ENCODE measurements at regions not wholly inside any gene's neighbourhood (a gene's known extent, or its start where the extent isn't known, plus 50 kb on each side); places are given as distances from the start of the nearest gene placed in this dataset.

GRCh38 chr11:91810871-91811270, 413.7 kb upstream of the FAT3 start:
- Histone ChIP-seq H3K9ac (ENCODE audit: low read length) (no peak overlapping the region), H3K79me1 (replicated peaks; ENCODE audit: low read length, poor library complexity, severe bottlenecking) (no peaks in the 10 kb centered on the region), H2BK5ac (ENCODE audit: low read depth, low read length, poor library complexity, severe bottlenecking) (no peak overlapping the region), H2BK12ac (ENCODE audit: low read length in 2 of 2) (no peak overlapping the region), H3K9me3 (ENCODE audit: control insufficient read depth, low read length) (no peaks in the 10 kb centered on the region), H2BK120ac (ENCODE audit: low read depth, low read length) (no peak overlapping the region), H3K4ac (ENCODE audit: low read depth in 1 of 2, low read length in 2 of 2) (no peak overlapping the region), H2BK15ac (ENCODE audit: low read depth, poor library complexity, severe bottlenecking) (no peak overlapping the region), H2AK5ac (ENCODE audit: low read length, severe bottlenecking) (peak overlapping the region; percentile 17), H3K27ac (ENCODE audit: low read length, poor library complexity, severe bottlenecking) (no peak overlapping the region), H3K18ac (ENCODE audit: low read depth in 1 of 2, low read length in 2 of 2) (no peak overlapping the region), H3K36me3 (ENCODE audit: control insufficient read depth in 1 of 2, insufficient read depth in 2 of 2, low read depth in 1 of 2, low read length in 2 of 2) (no peaks in the 10 kb centered on the region), H4K91ac (ENCODE audit: low read length) (no peak overlapping the region), H3K27me3 (ENCODE audit: control insufficient read depth in 1 of 2, insufficient read depth in 1 of 2, low read length in 2 of 2) (no peaks in the 10 kb centered on the region), H4K8ac (ENCODE audit: low read length) (no peak overlapping the region), H2AFZ (ENCODE audit: low read depth, low read length) (no peak overlapping the region), H3K4me2 (ENCODE audit: low read length, poor library complexity, severe bottlenecking) (no peak overlapping the region), H3K4me3 (ENCODE audit: insufficient read depth in 1 of 2, low read depth in 1 of 2, low read length in 2 of 2) (no peak overlapping the region), H3K23ac (ENCODE audit: low read length in 2 of 2) (no peak overlapping the region), H3K4me1 (ENCODE audit: control insufficient read depth, insufficient read depth, low read depth, low read length) (no peaks in the 10 kb centered on the region), H3K14ac (ENCODE audit: low read length in 2 of 2) (no peak overlapping the region)
- WGBS: 90% methylated on average over 3 of the region's 3 CpGs
- no peak for DNase-seq

GRCh38 chr11:91805293-91805692, 419.3 kb upstream of the FAT3 start:
- H3K4me3 ChIP-seq (ENCODE audit: insufficient read depth in 1 of 2, low read depth in 1 of 2, low read length in 2 of 2): no peak overlapping the region
- no peak overlapping the region for H2AK5ac ChIP-seq (ENCODE audit: low read length, severe bottlenecking)
- H3K4me2 ChIP-seq (ENCODE audit: low read length, poor library complexity, severe bottlenecking): no peak overlapping the region
- no peak overlapping the region for H2BK15ac ChIP-seq (ENCODE audit: low read depth, poor library complexity, severe bottlenecking)
- no peaks in the 10 kb centered on the region for H3K9me3 ChIP-seq (ENCODE audit: control insufficient read depth, low read length)
- H3K27me3 ChIP-seq (ENCODE audit: control insufficient read depth in 1 of 2, insufficient read depth in 1 of 2, low read length in 2 of 2): peaks cover 0 to 15% of the 10 kb centered on the region in 2 experiments
- no peak overlapping the region for H2BK5ac ChIP-seq (ENCODE audit: low read depth, low read length, poor library complexity, severe bottlenecking)
- no peak overlapping the region for H3K23ac ChIP-seq (ENCODE audit: low read length in 2 of 2)
- WGBS: no CpG with 5 or more reads among the region's 1 CpG
- no peak overlapping the region for H2BK12ac ChIP-seq (ENCODE audit: low read length in 2 of 2)
- no peak overlapping the region for H4K91ac ChIP-seq (ENCODE audit: low read length)
- H2BK120ac ChIP-seq (ENCODE audit: low read depth, low read length): no peak overlapping the region
- no peak for DNase-seq
- H3K4ac ChIP-seq (ENCODE audit: low read depth in 1 of 2, low read length in 2 of 2): no peak overlapping the region
- no peaks in the 10 kb centered on the region for H3K36me3 ChIP-seq (ENCODE audit: control insufficient read depth in 1 of 2, insufficient read depth in 2 of 2, low read depth in 1 of 2, low read length in 2 of 2)
- no peak overlapping the region for H3K9ac ChIP-seq (ENCODE audit: low read length)
- H3K4me1 ChIP-seq (ENCODE audit: control insufficient read depth, insufficient read depth, low read depth, low read length): peaks cover 3% of the 10 kb centered on the region
- H2AFZ ChIP-seq (ENCODE audit: low read depth, low read length): no peak overlapping the region
- no peak overlapping the region for H4K8ac ChIP-seq (ENCODE audit: low read length)
- H3K27ac ChIP-seq (ENCODE audit: low read length, poor library complexity, severe bottlenecking): no peak overlapping the region
- H3K18ac ChIP-seq (ENCODE audit: low read depth in 1 of 2, low read length in 2 of 2): no peak overlapping the region
- no peak overlapping the region for H3K14ac ChIP-seq (ENCODE audit: low read length in 2 of 2)
- H3K79me1 ChIP-seq (replicated peaks; ENCODE audit: low read length, poor library complexity, severe bottlenecking): no peaks in the 10 kb centered on the region

DNA sequence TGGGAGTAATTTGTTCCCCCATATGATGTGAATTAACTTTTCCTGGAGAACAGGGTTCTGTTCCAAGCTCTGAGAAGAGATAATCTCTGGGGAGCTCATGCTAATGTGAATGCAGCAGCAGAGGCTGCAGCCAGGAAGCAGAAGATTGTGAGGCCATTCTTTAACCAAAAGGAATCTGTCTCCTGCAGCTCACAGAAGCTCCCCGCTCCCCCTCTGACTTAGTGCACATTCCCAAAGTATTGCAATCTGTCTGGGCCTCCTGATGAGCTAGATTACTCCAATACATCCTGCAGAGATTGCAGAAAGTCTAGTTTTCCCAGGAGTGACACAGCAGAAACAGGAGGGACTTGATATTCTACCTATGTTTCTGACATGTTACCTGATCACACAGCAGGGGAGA, 420.6 kb upstream of the FAT3 start:
- Histone ChIP-seq H3K18ac (ENCODE audit: low read depth in 1 of 2, low read length in 2 of 2) (no peak overlapping the region), H3K4me3 (ENCODE audit: insufficient read depth in 1 of 2, low read depth in 1 of 2, low read length in 2 of 2) (no peak overlapping the region), H3K9me3 (ENCODE audit: control insufficient read depth, low read length) (no peaks in the 10 kb centered on the region), H2BK120ac (ENCODE audit: low read depth, low read length) (no peak overlapping the region), H3K27ac (ENCODE audit: low read length, poor library complexity, severe bottlenecking) (peak overlapping the region; percentile 86), H3K23ac (ENCODE audit: low read length in 2 of 2) (no peak overlapping the region), H3K79me1 (replicated peaks; ENCODE audit: low read length, poor library complexity, severe bottlenecking) (no peaks in the 10 kb centered on the region), H3K4me2 (ENCODE audit: low read length, poor library complexity, severe bottlenecking) (no peak overlapping the region), H3K14ac (ENCODE audit: low read length in 2 of 2) (no peak overlapping the region), H2AK5ac (ENCODE audit: low read length, severe bottlenecking) (no peak overlapping the region), H3K9ac (ENCODE audit: low read length) (no peak overlapping the region), H2BK15ac (ENCODE audit: low read depth, poor library complexity, severe bottlenecking) (no peak overlapping the region), H2AFZ (ENCODE audit: low read depth, low read length) (no peak overlapping the region), H4K8ac (ENCODE audit: low read length) (no peak overlapping the region), H3K4me1 (ENCODE audit: control insufficient read depth, insufficient read depth, low read depth, low read length) (peaks cover 5% of the 10 kb centered on the region), H3K27me3 (ENCODE audit: control insufficient read depth in 1 of 2, insufficient read depth in 1 of 2, low read length in 2 of 2) (peaks cover 0 to 21% of the 10 kb centered on the region in 2 experiments), H3K36me3 (ENCODE audit: control insufficient read depth in 1 of 2, insufficient read depth in 2 of 2, low read depth in 1 of 2, low read length in 2 of 2) (no peaks in the 10 kb centered on the region), H2BK5ac (ENCODE audit: low read depth, low read length, poor library complexity, severe bottlenecking) (no peak overlapping the region), H4K91ac (ENCODE audit: low read length) (no peak overlapping the region), H2BK12ac (ENCODE audit: low read length in 2 of 2) (no peak overlapping the region), H3K4ac (ENCODE audit: low read depth in 1 of 2, low read length in 2 of 2) (no peak overlapping the region)
- DNase-seq: peak; percentile 28
- WGBS: 22% methylated on average over 1 of the region's 1 CpG

- Histone ChIP-seq H3K36me3 (ENCODE audit: control insufficient read depth in 1 of 2, insufficient read depth in 2 of 2, low read depth in 1 of 2, low read length in 2 of 2) (no peaks in the 10 kb centered on the region), H2BK12ac (ENCODE audit: low read length in 2 of 2) (no peak overlapping the region), H3K4me3 (ENCODE audit: insufficient read depth in 1 of 2, low read depth in 1 of 2, low read length in 2 of 2) (no peak overlapping the region), H3K4ac (ENCODE audit: low read depth in 1 of 2, low read length in 2 of 2) (no peak overlapping the region), H3K14ac (ENCODE audit: low read length in 2 of 2) (no peak overlapping the region), H3K9ac (ENCODE audit: low read length) (no peak overlapping the region), H3K18ac (ENCODE audit: low read depth in 1 of 2, low read length in 2 of 2) (no peak overlapping the region), H4K8ac (ENCODE audit: low read length) (no peak overlapping the region), H3K4me2 (ENCODE audit: low read length, poor library complexity, severe bottlenecking) (no peak overlapping the region), H2AK5ac (ENCODE audit: low read length, severe bottlenecking) (peak overlapping the region; percentile 9), H4K91ac (ENCODE audit: low read length) (no peak overlapping the region), H2AFZ (ENCODE audit: low read depth, low read length) (no peak overlapping the region), H3K79me1 (replicated peaks; ENCODE audit: low read length, poor library complexity, severe bottlenecking) (no peaks in the 10 kb centered on the region), H3K9me3 (ENCODE audit: control insufficient read depth, low read length) (no peaks in the 10 kb centered on the region), H2BK5ac (ENCODE audit: low read depth, low read length, poor library complexity, severe bottlenecking) (no peak overlapping the region), H3K4me1 (ENCODE audit: control insufficient read depth, insufficient read depth, low read depth, low read length) (peaks cover 11% of the 10 kb centered on the region), H3K27ac (ENCODE audit: low read length, poor library complexity, severe bottlenecking) (no peak overlapping the region), H2BK120ac (ENCODE audit: low read depth, low read length) (no peak overlapping the region), H3K23ac (ENCODE audit: low read length in 2 of 2) (no peak overlapping the region), H2BK15ac (ENCODE audit: low read depth, poor library complexity, severe bottlenecking) (no peak overlapping the region), H3K27me3 (ENCODE audit: control insufficient read depth in 1 of 2, insufficient read depth in 1 of 2, low read length in 2 of 2) (peaks cover 0 to 21% of the 10 kb centered on the region in 2 experiments)
- DNase-seq: no peak
- WGBS: 85% methylated on average over 5 of the region's 6 CpGs
Observed at GRCh38 chr11:91802475-91802874, 422.1 kb upstream of the FAT3 start.

All from mesenchymal stem cell (in vitro differentiated cells and primary cell).